Embryonic facial prominence (tissue), 1 donor: ENCODE measurements at regions not wholly inside any gene's neighbourhood (a gene's known extent, or its start where the extent isn't known, plus 50 kb on each side); places are given as distances from the start of the nearest gene placed in this dataset.

Experiments
- DNase-seq: peaks from one replicate; pipeline ENCODE4 v3.0.0-alpha.2; 2016; ENCODE audit errors: extremely low spot score

GRCh38 chr1:199743227-199743626, 284.3 kb upstream of the NR5A2 start:
- no peak for DNase-seq

- DNase-seq, result no peak
Measured at GRCh38 chr1:199746666-199747384, 280.7 kb upstream of the NR5A2 start.

GRCh38 chr1:199747984-199748383, 279.5 kb upstream of the NR5A2 start:
- DNase-seq, result no peak

GRCh38 chr1:199751506-199751905, 276.0 kb upstream of the NR5A2 start:
- no peak for DNase-seq

GRCh38 chr1:199751962-199752687, 275.4 kb upstream of the NR5A2 start:
- no peak for DNase-seq

GRCh38 chr1:199752688-199753027, 274.9 kb upstream of the NR5A2 start:
- DNase-seq, result no peak

GRCh38 chr1:199753513-199753912, 274.0 kb upstream of the NR5A2 start:
- DNase-seq, result no peak

GRCh38 chr1:199756066-199756465, 271.4 kb upstream of the NR5A2 start:
- DNase-seq, result no peak

GRCh38 chr1:199758626-199759255, 268.8 kb upstream of the NR5A2 start:
- DNase-seq, result no peak

- no peak for DNase-seq
Measured at GRCh38 chr1:199759268-199759730, 268.2 kb upstream of the NR5A2 start.

- DNase-seq, result no peak
Measured at GRCh38 chr1:199762572-199762971, 264.9 kb upstream of the NR5A2 start.

GRCh38 chr1:199766218-199766792, 261.2 kb upstream of the NR5A2 start:
- DNase-seq, result no peak

- DNase-seq, result no peak
Measured at GRCh38 chr1:199767700-199768099, 259.8 kb upstream of the NR5A2 start.

GRCh38 chr1:199774433-199775089, 252.9 kb upstream of the NR5A2 start:
- DNase-seq, result no peak

GRCh38 chr1:199776768-199777497, 250.6 kb upstream of the NR5A2 start:
- no peak for DNase-seq

- no peak for DNase-seq
Measured at GRCh38 chr1:199778324-199778955, 249.1 kb upstream of the NR5A2 start.

- no peak for DNase-seq
Measured at GRCh38 chr1:199780091-199780490, 247.4 kb upstream of the NR5A2 start.

GRCh38 chr1:199780948-199781670, 246.4 kb upstream of the NR5A2 start:
- no peak for DNase-seq

- DNase-seq, result no peak
Measured at GRCh38 chr1:199784138-199784895, 243.2 kb upstream of the NR5A2 start.
